KMS-11 (cell line): ENCODE measurements at regions not wholly inside any gene's neighbourhood (a gene's known extent, or its start where the extent isn't known, plus 50 kb on each side); places are given as distances from the start of the nearest gene placed in this dataset.

Source experiments
- H2AFZ ChIP-seq: fragments of 200-600 bp; sonication (generic); 2 replicates; pipeline ENCODE4 v1.6.1; 2016; ENCODE audit warnings: antibody characterized with exemption, mixed run types, low read depth
- H3K27ac ChIP-seq: fragments of 200-600 bp; sonication (generic); 2 replicates; pipeline ENCODE4 v1.6.1; 2016; ENCODE audit warnings: mild to moderate bottlenecking, mixed run types
- H3K27me3 ChIP-seq: fragments of 200-600 bp; sonication (generic); 2 replicates; pipeline ENCODE4 v1.6.1; 2017; ENCODE audit warnings: mild to moderate bottlenecking, low read depth, mixed run types, moderate library complexity; ENCODE audit not compliant: insufficient read depth
- H3K36me3 ChIP-seq: fragments of 200-600 bp; sonication (generic); 2 replicates; pipeline ENCODE4 v1.6.1; 2017; ENCODE audit warnings: mild to moderate bottlenecking, mixed run types; ENCODE audit not compliant: insufficient read depth
- H3K4me1 ChIP-seq: fragments of 200-600 bp; sonication (generic); 2 replicates; pipeline ENCODE4 v1.6.1; 2016; ENCODE audit warnings: mild to moderate bottlenecking, low read depth, mixed run types; ENCODE audit not compliant: poor library complexity, severe bottlenecking
- H3K4me2 ChIP-seq: fragments of 200-600 bp; sonication (generic); 2 replicates; pipeline ENCODE4 v1.7.0; 2016; ENCODE audit warnings: mild to moderate bottlenecking, mixed run types
- H3K4me3 ChIP-seq: fragments of 200-600 bp; sonication (generic); IDR thresholded peaks from 2 replicates; pipeline ENCODE4 v1.6.1; 2017; ENCODE audit warnings: low read depth, low read length, mixed read lengths; ENCODE audit not compliant: insufficient read depth
- H3K79me2 ChIP-seq: fragments of 200-600 bp; sonication (generic); 2 replicates; pipeline ENCODE4 v1.6.1; 2016; ENCODE audit warnings: low read depth, mixed run types; ENCODE audit not compliant: insufficient read depth
- H3K9ac ChIP-seq: fragments of 200-600 bp; sonication (generic); 2 replicates; pipeline ENCODE4 v1.6.1; 2016; ENCODE audit warnings: mild to moderate bottlenecking, mixed run types
- H4K20me1 ChIP-seq: fragments of 200-600 bp; sonication (generic); 2 replicates; pipeline ENCODE4 v1.6.1; 2016; ENCODE audit warnings: mild to moderate bottlenecking, mixed run types; ENCODE audit not compliant: insufficient read depth
- TF ChIP-seq, protein P1 (sequence below): fragments of 200-600 bp; sonication (generic); conservative IDR thresholded peaks from 2 replicates; pipeline ENCODE4 v1.6.1; 2017; ENCODE audit warnings: low read depth, mild to moderate bottlenecking, antibody characterized with exemption, low read length, moderate library complexity, mixed read lengths

DNA sequence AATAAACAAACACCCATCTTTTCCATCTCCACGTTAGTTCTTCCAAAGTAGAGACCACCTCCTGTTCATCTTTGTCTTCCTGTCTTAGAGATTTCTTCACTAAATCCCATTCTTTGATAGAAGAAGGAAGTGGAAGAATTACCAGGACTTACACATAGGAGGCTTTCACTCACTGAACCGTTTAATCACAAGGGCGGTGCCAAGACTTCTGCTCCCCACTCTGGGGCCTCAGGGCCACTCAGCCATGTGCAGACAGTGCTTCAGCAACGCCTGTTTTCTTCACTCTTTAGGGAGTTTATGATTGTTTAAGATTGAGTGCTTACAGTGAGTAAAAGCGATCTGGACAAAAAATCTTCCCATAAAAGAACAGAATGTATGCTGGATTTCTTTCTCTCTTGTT, 63.9 kb upstream of the SORCS3 start:
- Histone ChIP-seq H2AFZ (no peak overlapping the region), H3K9ac (no peak overlapping the region), H3K4me1 (peaks cover 10% of the 10 kb centered on the region), H3K27ac (no peak overlapping the region), H4K20me1 (no peaks in the 10 kb centered on the region), H3K79me2 (no peaks in the 10 kb centered on the region), H3K4me2 (no peak overlapping the region), H3K36me3 (no peaks in the 10 kb centered on the region), H3K4me3 (no peak overlapping the region), H3K27me3 (no peaks in the 10 kb centered on the region)
- TF ChIP-seq, protein P1, sequence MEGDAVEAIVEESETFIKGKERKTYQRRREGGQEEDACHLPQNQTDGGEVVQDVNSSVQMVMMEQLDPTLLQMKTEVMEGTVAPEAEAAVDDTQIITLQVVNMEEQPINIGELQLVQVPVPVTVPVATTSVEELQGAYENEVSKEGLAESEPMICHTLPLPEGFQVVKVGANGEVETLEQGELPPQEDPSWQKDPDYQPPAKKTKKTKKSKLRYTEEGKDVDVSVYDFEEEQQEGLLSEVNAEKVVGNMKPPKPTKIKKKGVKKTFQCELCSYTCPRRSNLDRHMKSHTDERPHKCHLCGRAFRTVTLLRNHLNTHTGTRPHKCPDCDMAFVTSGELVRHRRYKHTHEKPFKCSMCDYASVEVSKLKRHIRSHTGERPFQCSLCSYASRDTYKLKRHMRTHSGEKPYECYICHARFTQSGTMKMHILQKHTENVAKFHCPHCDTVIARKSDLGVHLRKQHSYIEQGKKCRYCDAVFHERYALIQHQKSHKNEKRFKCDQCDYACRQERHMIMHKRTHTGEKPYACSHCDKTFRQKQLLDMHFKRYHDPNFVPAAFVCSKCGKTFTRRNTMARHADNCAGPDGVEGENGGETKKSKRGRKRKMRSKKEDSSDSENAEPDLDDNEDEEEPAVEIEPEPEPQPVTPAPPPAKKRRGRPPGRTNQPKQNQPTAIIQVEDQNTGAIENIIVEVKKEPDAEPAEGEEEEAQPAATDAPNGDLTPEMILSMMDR, result no peak

DNA sequence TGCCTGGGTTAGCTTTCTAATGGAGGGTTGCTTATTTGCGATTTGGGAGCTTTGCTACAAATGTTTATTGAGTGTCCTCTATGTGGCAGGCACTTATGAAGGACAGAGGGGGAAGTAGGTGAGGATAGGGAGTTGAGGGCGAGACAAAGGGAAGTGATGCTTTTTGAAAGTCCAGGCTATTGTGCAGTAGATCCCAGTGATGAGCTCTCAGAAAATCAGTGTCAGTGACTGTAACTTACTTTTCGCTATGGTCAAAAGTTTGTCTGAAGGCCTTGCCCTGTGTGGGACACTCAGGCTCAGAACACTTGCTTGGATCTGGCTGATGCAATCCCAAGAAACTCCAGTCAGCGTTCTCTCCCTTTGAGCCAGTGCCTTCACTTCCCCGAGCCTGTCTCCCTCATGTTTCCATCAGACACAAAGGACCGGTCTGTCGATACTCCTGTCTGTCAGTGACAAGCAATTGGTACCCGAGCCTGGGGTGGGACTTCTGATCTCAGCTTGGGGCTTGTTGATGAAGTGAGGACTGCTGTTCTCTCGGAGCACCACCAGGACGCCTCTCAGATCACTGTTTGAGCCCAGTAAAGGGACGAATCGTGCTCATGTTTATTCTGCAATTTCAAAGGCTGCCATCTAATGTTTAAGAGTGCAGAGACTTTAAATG, 63.1 kb upstream of the SORCS3 start:
- no peaks in the 10 kb centered on the region for H3K79me2 ChIP-seq
- no peak overlapping the region for H3K9ac ChIP-seq
- peaks cover 16% of the 10 kb centered on the region for H3K4me1 ChIP-seq
- TF ChIP-seq, protein P1, result no peak
- no peak overlapping the region for H3K27ac ChIP-seq
- H2AFZ ChIP-seq, result no peak overlapping the region
- H3K4me3 ChIP-seq, result no peak overlapping the region
- no peaks in the 10 kb centered on the region for H4K20me1 ChIP-seq
- H3K36me3 ChIP-seq, result no peaks in the 10 kb centered on the region
- no peaks in the 10 kb centered on the region for H3K27me3 ChIP-seq
- H3K4me2 ChIP-seq, result no peak overlapping the region

DNA sequence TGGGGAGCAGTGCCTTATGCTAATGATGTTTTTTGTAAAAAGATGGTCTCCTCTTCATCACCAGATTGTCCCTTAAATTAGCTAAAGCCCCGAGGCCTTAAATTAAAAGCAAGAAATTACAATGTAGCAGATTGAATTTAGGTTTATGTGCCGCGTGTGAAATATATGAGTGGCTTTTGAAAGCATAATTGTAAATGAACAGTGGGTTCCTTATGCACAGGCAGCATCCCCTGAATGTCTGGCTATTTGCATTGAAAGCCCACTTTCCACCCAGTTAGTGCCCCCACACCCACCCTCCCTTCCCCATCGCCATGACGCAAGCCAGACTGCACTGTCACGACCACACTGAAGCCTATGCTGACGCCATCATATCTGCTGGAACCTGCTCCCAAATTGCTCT, 62.4 kb upstream of the SORCS3 start:
- Histone ChIP-seq H2AFZ (no peak overlapping the region), H3K9ac (no peak overlapping the region), H3K27ac (no peak overlapping the region), H3K79me2 (no peaks in the 10 kb centered on the region), H4K20me1 (no peaks in the 10 kb centered on the region), H3K27me3 (no peaks in the 10 kb centered on the region), H3K4me1 (peaks cover 22% of the 10 kb centered on the region), H3K36me3 (no peaks in the 10 kb centered on the region), H3K4me3 (no peak overlapping the region), H3K4me2 (no peak overlapping the region)
- TF ChIP-seq, protein P1, result no peak

DNA sequence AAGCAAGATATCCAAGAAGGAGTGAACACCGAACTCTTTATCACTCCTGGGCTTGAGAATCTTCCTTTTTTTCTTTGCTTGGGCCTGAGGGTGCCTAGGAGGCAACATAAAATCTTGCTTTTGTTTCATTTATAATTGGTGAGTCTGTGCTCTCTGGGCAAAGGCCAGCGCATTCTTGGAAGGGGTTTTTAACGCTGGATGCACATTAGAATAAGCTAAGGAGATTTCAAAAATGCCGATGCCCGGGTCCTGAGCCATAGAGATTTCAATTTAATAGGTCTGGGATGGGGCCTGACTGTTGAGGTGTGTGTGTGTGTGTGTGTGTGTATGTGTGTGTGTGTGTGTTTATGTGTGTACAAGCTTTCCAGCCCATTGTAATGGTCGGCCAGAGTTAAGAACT, 62.0 kb upstream of the SORCS3 start:
- H3K36me3 ChIP-seq, result no peaks in the 10 kb centered on the region
- peaks cover 22% of the 10 kb centered on the region for H3K4me1 ChIP-seq
- H3K27me3 ChIP-seq, result no peaks in the 10 kb centered on the region
- no peak overlapping the region for H3K27ac ChIP-seq
- H3K4me3 ChIP-seq, result no peak overlapping the region
- no peak overlapping the region for H3K9ac ChIP-seq
- H3K79me2 ChIP-seq, result no peaks in the 10 kb centered on the region
- TF ChIP-seq, protein P1, result no peak
- no peaks in the 10 kb centered on the region for H4K20me1 ChIP-seq
- H2AFZ ChIP-seq, result no peak overlapping the region
- H3K4me2 ChIP-seq, result no peak overlapping the region
